Stomach (tissue), 8 donors: ENCODE measurements at regions not wholly inside any gene's neighbourhood (a gene's known extent, or its start where the extent isn't known, plus 50 kb on each side); places are given as distances from the start of the nearest gene placed in this dataset.

ENCODE experiments used
- DNase-seq, 2 donors: peaks; one replicate each; pipeline versions ENCODE4 v3.0.0 to v3.0.0-alpha.2; 2013 to 2019
- H3K27ac ChIP-seq, 5 donors: fragments of 200-600 bp in 4 of 5; sonication (generic) in 4 of 5; one replicate each; pipeline ENCODE4 v1.5.1; 2013 to 2019; ENCODE audit warnings: mild to moderate bottlenecking in 1 of 5, moderate library complexity in 1 of 5
- H3K27me3 ChIP-seq, 3 donors: fragments of 200-600 bp; sonication (generic); one replicate each; pipeline ENCODE4 v1.5.1; 2017 to 2019; ENCODE audit warnings: mixed run types in 1 of 3
- H3K36me3 ChIP-seq, 4 donors: fragments of 200-600 bp; sonication (generic); 1 replicate in 3 of 4; 2 replicates in 1 of 4; pipeline ENCODE4 v1.5.1; 2016 to 2019
- H3K4me1 ChIP-seq, 4 donors: fragments of 200-600 bp; sonication (generic); one replicate each; pipeline ENCODE4 v1.5.1; 2016 to 2019
- H3K4me3 ChIP-seq, 4 donors: fragments of 200-600 bp; sonication (generic) in 3 of 4; one replicate each; pipeline ENCODE4 v1.5.1; 2016 to 2019; ENCODE audit warnings: mild to moderate bottlenecking in 1 of 4
- H3K9me3 ChIP-seq, 4 donors: fragments of 200-600 bp; sonication (generic); one replicate each; pipeline ENCODE4 v1.5.1; 2016 to 2019
- CTCF ChIP-seq, 7 experiments: fragments of 450-650 bp in 4 of 7; fragments of 200-600 bp in 3 of 7; sonication (generic) in 3 of 7; IDR thresholded peaks; one replicate each; pipeline ENCODE4 v1.5.1; 2016 to 2019; ENCODE audit warnings: antibody characterized with exemption in 7 of 7, control low read depth in 2 of 7, mild to moderate bottlenecking in 1 of 7
- EP300 ChIP-seq: sonication (generic); formaldehyde crosslinking; IDR thresholded peaks from one replicate; pipeline ENCODE4 v1.6.1; 2017; ENCODE audit warnings: antibody characterized with exemption
- POLR2A ChIP-seq, 4 donors: fragments of 450-650 bp; IDR thresholded peaks; one replicate each; pipeline ENCODE4 v1.6.1; 2016; ENCODE audit warnings: antibody characterized with exemption in 4 of 4, control low read depth in 2 of 4, mild to moderate bottlenecking in 1 of 4, moderate library complexity in 1 of 4
- POLR2AphosphoS5 ChIP-seq, 3 donors: sonication (generic); formaldehyde crosslinking; IDR thresholded peaks; one replicate each; pipeline ENCODE4 v1.6.1; 2016; ENCODE audit warnings: antibody characterized with exemption in 3 of 3
- WGBS, 5 donors: extraction: QIAGEN DNeasy Blood & Tissue Kit in 3 of 5; methylation state at CpG; one replicate each; pipeline versions ENCODE4 v1.1.5 to v1.1.7; 2013 to 2018; 5-methylcytosine and 5-hydroxymethylcytosine counted together
- intact Hi-C: fragments of 100-400 bp; cut with DNase I; formaldehyde crosslinking; loops from one replicate; pipeline ENCODE4 v1.15.1; 2023; ENCODE audit warnings: low total_unique reads
- donor health status: healthy with polysubstance abuse.
- donor health status: Bipolar disorder and iron deficiency.
- donor health status: healthy.

DNA sequence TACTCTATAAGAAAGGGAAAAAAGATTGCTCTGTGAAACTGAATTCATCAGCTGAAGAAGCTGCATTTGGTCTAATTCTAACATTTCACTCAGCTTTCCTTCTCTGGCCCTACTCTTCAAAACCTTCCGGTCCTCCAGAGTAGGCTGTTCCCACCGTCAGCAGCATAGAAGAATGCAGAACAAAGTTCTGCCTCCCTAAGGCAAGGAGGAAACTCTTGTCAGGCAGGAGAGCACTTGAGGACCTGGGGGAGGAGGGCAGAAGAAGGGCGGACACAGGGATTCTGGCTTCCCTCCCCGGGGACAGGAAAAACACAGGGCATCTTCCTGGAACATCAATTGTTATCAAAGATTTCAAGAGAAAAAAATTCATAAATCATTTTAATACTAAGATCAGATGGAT is 69.2 kb upstream of the SHB start:
- H3K36me3 ChIP-seq: no peaks in the 10 kb centered on the region
- H3K27me3 ChIP-seq: peaks cover 0 to 33% (median 0%) of the 10 kb centered on the region in 3 donors
- no peaks in the 10 kb centered on the region for H3K9me3 ChIP-seq
- no peak overlapping the region for H3K4me3 ChIP-seq
- WGBS, 5 donors: 62 to 71% (median 67%) methylated on average over 4 of the region's 4 CpGs
- TF ChIP-seq EP300: no peak
- no peak for TF ChIP-seq POLR2A (IDR thresholded peaks at IDR 0.05)
- no peak for TF ChIP-seq POLR2AphosphoS5 (IDR thresholded peaks at IDR 0.05)
- no peak for TF ChIP-seq CTCF (IDR thresholded peaks at IDR 0.05)
- H3K4me1 ChIP-seq: peaks cover 0 to 4% (median 2%) of the 10 kb centered on the region in 4 donors
- DNase-seq: no peak
- H3K27ac ChIP-seq: no peak overlapping the region
- intact Hi-C loops: no loop called here

DNA sequence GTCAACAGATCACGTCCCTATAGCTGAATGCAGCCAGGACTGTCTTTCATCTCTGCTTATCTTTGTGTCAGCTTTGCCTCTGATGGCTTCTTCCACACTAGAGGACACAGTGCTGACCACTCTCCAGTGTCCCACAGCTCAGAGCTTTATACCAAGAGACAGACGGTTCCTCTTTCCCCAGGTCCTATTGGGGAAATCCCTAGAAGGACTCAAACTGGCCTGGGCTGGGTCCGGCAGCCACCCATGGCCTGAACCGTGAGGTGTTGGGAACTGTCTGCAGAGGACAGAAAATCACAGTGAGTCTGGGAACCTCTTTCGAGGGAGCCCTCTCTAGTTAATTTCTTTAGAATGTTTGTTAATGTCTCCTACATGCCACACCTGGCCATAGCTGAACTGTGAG is 68.3 kb upstream of the SHB start:
- 77 to 85% (median 83%) methylated on average over 4 to 5 of the region's 5 CpGs for WGBS, 5 donors
- Histone ChIP-seq H3K4me1 (peaks cover 0 to 4% (median 2%) of the 10 kb centered on the region in 4 donors), H3K36me3 (no peaks in the 10 kb centered on the region), H3K9me3 (no peaks in the 10 kb centered on the region), H3K4me3 (no peak overlapping the region), H3K27ac (no peak overlapping the region), H3K27me3 (peaks cover 0 to 33% (median 0%) of the 10 kb centered on the region in 3 donors)
- no peak for DNase-seq
- intact Hi-C loops: no loop called here
- TF ChIP-seq CTCF (IDR thresholded peaks at IDR 0.05) (no peak), EP300 (no peak), POLR2AphosphoS5 (IDR thresholded peaks at IDR 0.05) (no peak), POLR2A (IDR thresholded peaks at IDR 0.05) (no peak)

GRCh38 chr9:38136386-38136785 is 67.4 kb upstream of the SHB start:
- TF ChIP-seq POLR2AphosphoS5 (IDR thresholded peaks at IDR 0.05) (no peak), EP300 (no peak), CTCF (IDR thresholded peaks at IDR 0.05) (no peak), POLR2A (IDR thresholded peaks at IDR 0.05) (no peak)
- no peak overlapping the region for H3K27ac ChIP-seq
- DNase-seq: no peak
- 83 to 92% (median 90%) methylated on average over 2 of the region's 2 CpGs for WGBS, 5 donors
- no peaks in the 10 kb centered on the region for H3K9me3 ChIP-seq
- H3K27me3 ChIP-seq: peaks cover 0 to 32% (median 0%) of the 10 kb centered on the region in 3 donors
- H3K4me1 ChIP-seq: peaks cover 0 to 1% (median 0%) of the 10 kb centered on the region in 4 donors
- H3K36me3 ChIP-seq: no peaks in the 10 kb centered on the region
- no peak overlapping the region for H3K4me3 ChIP-seq
- intact Hi-C loops: no loop called here

- H3K36me3 ChIP-seq: no peaks in the 10 kb centered on the region
- no peak overlapping the region for H3K4me3 ChIP-seq
- no peak overlapping the region for H3K27ac ChIP-seq
- no peak for DNase-seq
- peaks cover 0 to 15% (median 0%) of the 10 kb centered on the region in 3 donors for H3K27me3 ChIP-seq
- H3K4me1 ChIP-seq: no peaks in the 10 kb centered on the region
- TF ChIP-seq CTCF (IDR thresholded peaks at IDR 0.05) (no peak), POLR2AphosphoS5 (IDR thresholded peaks at IDR 0.05) (no peak), EP300 (no peak), POLR2A (IDR thresholded peaks at IDR 0.05) (no peak)
- no peaks in the 10 kb centered on the region for H3K9me3 ChIP-seq
- intact Hi-C loops: no loop called here
- WGBS, 5 donors: 78 to 90% (median 87%) methylated on average over 6 of the region's 6 CpGs
These were observed 65.7 kb upstream of the SHB start for GRCh38 chr9:38134611-38135237.
